ENCODE measurements at regions not wholly inside any gene's neighbourhood (a gene's known extent, or its start where the extent isn't known, plus 50 kb on each side); places are given as distances from the start of the nearest gene placed in this dataset.
A peak's percentile ranks its signal among the peaks of the same experiment; 100 is the strongest.

GRCh38 chr19:16023146-16023915 is 53.0 kb upstream of the TPM4 start:
- DNase-seq (ENCODE audit: low spot score in 2 of 2) = no peak
- H3K4me3 ChIP-seq = no peak overlapping the region
- H3K27me3 ChIP-seq = no peaks in the 10 kb centered on the region
- TF ChIP-seq, protein P1, sequence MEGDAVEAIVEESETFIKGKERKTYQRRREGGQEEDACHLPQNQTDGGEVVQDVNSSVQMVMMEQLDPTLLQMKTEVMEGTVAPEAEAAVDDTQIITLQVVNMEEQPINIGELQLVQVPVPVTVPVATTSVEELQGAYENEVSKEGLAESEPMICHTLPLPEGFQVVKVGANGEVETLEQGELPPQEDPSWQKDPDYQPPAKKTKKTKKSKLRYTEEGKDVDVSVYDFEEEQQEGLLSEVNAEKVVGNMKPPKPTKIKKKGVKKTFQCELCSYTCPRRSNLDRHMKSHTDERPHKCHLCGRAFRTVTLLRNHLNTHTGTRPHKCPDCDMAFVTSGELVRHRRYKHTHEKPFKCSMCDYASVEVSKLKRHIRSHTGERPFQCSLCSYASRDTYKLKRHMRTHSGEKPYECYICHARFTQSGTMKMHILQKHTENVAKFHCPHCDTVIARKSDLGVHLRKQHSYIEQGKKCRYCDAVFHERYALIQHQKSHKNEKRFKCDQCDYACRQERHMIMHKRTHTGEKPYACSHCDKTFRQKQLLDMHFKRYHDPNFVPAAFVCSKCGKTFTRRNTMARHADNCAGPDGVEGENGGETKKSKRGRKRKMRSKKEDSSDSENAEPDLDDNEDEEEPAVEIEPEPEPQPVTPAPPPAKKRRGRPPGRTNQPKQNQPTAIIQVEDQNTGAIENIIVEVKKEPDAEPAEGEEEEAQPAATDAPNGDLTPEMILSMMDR (IDR thresholded peaks at IDR 0.05) = no peak
- no peak for TF ChIP-seq POLR2A (IDR thresholded peaks at IDR 0.05)
- no peak for TF ChIP-seq POLR2AphosphoS5 (IDR thresholded peaks at IDR 0.05)
- H3K9me3 ChIP-seq = no peaks in the 10 kb centered on the region
- intact Hi-C loops (cut with DNase I; ENCODE audit: low total_unique reads) = no loop called here
- no peaks in the 10 kb centered on the region for H3K36me3 ChIP-seq
- no peaks in the 10 kb centered on the region for H3K4me1 ChIP-seq
- H3K27ac ChIP-seq = no peak overlapping the region

DNA sequence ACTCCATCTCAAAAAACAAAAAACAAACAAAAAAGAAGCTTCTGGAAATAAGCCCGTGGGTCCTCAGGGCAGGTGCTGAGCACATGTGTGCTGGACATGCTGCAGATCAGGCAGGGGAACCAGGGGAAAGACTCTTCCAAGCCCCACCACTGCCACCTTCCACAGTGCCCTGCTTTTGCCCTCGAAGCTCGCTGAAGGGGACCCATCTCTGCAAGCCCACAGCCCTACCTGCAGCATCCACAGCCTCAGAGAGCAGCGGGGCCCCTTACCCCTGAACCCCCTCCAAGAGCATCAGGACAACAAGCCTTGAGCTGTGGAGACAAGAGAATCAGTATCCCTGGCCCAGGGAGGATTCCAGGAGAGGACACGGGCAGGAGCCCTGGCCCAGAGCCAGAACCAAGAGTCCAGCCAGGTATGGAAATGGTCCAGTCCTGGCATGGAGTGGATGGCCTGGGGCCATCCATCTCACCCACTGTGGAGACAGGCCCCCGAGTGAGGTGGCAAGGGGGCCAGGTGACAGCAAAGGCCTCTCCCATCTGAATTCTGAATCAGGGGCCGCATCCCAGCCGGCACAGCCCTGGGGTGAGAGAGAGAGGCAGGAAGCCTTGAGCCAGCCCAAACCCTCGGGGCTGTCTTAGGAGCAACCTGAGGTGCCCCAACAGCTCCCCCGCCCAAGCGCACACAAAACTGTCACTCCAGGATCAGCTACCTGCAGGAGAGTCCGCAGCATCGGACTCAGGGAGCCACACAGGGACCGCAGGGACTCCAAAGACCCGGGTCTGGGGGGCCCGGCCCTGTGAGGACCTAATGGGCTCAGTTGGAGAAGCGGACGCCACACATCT is 51.8 kb upstream of the TPM4 start:
- Histone ChIP-seq H3K9me3 (no peaks in the 10 kb centered on the region), H3K27me3 (no peaks in the 10 kb centered on the region), H3K4me3 (no peak overlapping the region), H3K27ac (no peak overlapping the region), H3K36me3 (no peaks in the 10 kb centered on the region), H3K4me1 (no peaks in the 10 kb centered on the region)
- intact Hi-C loops (cut with DNase I; ENCODE audit: low total_unique reads) = no loop called here
- TF ChIP-seq POLR2AphosphoS5 (IDR thresholded peaks at IDR 0.05) (no peak), POLR2A (IDR thresholded peaks at IDR 0.05) (no peak)
- TF ChIP-seq, protein P1 (IDR thresholded peaks at IDR 0.05) = no peak
- DNase-seq (ENCODE audit: low spot score in 2 of 2) = no peak

DNA sequence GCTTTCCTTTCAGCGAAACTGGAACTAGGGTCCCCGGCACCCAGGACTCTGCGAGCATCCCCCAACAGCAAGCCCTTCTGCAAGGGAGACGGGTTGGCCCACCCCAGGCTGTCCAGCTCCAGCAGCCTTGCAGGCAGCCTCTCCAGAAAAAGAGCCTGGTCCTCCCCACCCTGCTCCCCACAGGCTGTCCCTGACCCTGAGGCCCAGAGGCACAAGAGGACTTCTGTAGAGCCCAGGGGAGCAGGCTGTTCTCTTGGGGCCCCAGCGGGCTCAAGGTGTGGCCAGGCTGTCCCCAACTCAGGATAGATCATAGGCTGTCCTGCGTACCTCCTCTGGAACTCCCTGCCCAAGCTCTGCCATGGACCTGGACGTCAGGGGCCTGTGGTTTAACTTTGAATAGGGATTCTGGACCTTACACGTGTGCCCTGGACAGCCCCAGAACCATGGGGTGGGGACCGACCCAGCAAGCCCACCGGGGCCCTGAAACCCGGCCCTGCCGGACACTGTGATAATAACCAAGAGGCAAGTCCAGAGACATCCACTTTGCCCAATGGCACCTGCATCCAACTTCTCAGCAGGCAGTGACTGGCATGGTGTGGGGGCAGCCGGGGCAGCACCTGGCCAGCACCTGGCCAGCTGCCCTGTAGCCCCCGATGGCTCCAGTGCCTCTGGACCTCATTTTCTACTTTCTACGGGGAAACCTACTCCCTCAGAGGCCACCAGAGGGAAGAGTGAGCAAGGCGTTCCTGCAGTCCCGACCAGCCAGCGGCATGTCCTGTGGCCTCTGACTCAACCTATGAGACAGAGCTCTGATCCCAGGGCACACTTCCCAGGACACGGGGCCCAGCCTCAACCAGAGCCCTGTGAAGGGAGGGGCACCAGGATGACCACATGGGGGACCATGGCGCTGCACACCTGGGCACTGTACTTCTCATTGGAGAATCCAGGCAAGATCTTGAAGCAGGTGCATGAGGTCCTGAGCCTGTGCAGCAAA is 50.9 kb upstream of the TPM4 start:
- H3K4me3 ChIP-seq = no peak overlapping the region
- H3K36me3 ChIP-seq = no peaks in the 10 kb centered on the region
- intact Hi-C loops (cut with DNase I; ENCODE audit: low total_unique reads) = no loop called here
- no peak for TF ChIP-seq POLR2AphosphoS5 (IDR thresholded peaks at IDR 0.05)
- TF ChIP-seq POLR2A (IDR thresholded peaks at IDR 0.05) = no peak
- TF ChIP-seq, protein P1 (IDR thresholded peaks at IDR 0.05) = peak in 1 of 3 donors; percentile 16
- peak in 1 of 2 donors; percentile 51 for DNase-seq (ENCODE audit: low spot score in 2 of 2)
- H3K27ac ChIP-seq = no peak overlapping the region
- H3K4me1 ChIP-seq = no peaks in the 10 kb centered on the region
- no peaks in the 10 kb centered on the region for H3K9me3 ChIP-seq
- no peaks in the 10 kb centered on the region for H3K27me3 ChIP-seq

DNA sequence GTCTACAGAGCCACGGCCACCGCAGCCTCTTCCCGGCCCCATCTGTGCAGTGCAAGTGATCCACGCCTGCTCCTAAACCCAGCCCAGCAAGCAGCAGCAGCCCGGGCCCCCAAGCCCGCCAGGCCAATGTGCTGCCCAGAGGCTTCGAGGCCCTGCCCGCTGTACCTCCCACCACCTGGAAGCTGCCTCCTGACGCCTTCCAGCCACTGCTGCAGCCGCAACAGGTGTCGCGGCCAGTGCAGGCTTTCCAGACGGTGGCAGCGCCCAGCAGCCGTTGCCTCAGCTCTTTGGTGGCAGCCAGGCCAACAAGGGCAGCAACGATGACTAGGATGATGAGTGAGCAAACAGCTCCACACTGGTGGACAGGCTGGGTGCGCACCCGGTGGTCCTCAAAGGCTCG is 50.2 kb upstream of the TPM4 start:
- Histone ChIP-seq H3K36me3 (no peaks in the 10 kb centered on the region), H3K27ac (no peak overlapping the region), H3K4me1 (no peaks in the 10 kb centered on the region), H3K9me3 (no peaks in the 10 kb centered on the region), H3K27me3 (no peaks in the 10 kb centered on the region), H3K4me3 (no peak overlapping the region)
- DNase-seq (ENCODE audit: low spot score in 2 of 2) = no peak
- intact Hi-C loops (cut with DNase I; ENCODE audit: low total_unique reads) = no loop called here
- TF ChIP-seq, protein P1 (IDR thresholded peaks at IDR 0.05) = no peak
- no peak for TF ChIP-seq POLR2A (IDR thresholded peaks at IDR 0.05)
- TF ChIP-seq POLR2AphosphoS5 (IDR thresholded peaks at IDR 0.05) = no peak
